ENCODE measurements at regions not wholly inside any gene's neighbourhood (a gene's known extent, or its start where the extent isn't known, plus 50 kb on each side); places are given as distances from the start of the nearest gene placed in this dataset.

- no peak overlapping the region for H3K4me2 ChIP-seq (ENCODE audit: insufficient read depth, low read length)
- in situ Hi-C loops (cut with MboI), result no loop called here
- no peaks in the 10 kb centered on the region for H3K36me3 ChIP-seq (ENCODE audit: control insufficient read depth, insufficient read depth, low read length)
- no peaks in the 10 kb centered on the region for H3K9me3 ChIP-seq (replicated peaks; ENCODE audit: control insufficient read depth, insufficient read depth, low read depth, low read length)
- intact Hi-C loops (cut with micrococcal nuclease), result no loop called here
- no peaks in the 10 kb centered on the region for H3K4me1 ChIP-seq (replicated peaks in 1 of 2; ENCODE audit: control insufficient read depth in 2 of 2, insufficient read depth in 2 of 2, low read length in 2 of 2)
- H3K9ac ChIP-seq (ENCODE audit: insufficient read depth in 1 of 2, low read depth in 2 of 2, low read length in 2 of 2), result no peak overlapping the region
- WGBS (ENCODE audit: insufficient coverage, low coverage, missing lambda C conversion rate), result 0% methylated on average over 2 of the region's 5 CpGs
- H3K9me1 ChIP-seq (ENCODE audit: control insufficient read depth, insufficient read depth, low read length), result no peaks in the 10 kb centered on the region
- no peak for TF ChIP-seq GTF2B (IDR thresholded peaks at IDR 0.05; ENCODE audit: extremely low read depth, insufficient read length)
- no peaks in the 10 kb centered on the region for H4K20me1 ChIP-seq (replicated peaks; ENCODE audit: control insufficient read depth, insufficient read depth, low read length)
- H3K4me3 ChIP-seq, result no peak overlapping the region
- DNase-seq (ENCODE audit: extremely low read depth in 1 of 4, low spot score in 3 of 4), result no peak
- POLR2A ChIA-PET, result no interaction called here
- H2AFZ ChIP-seq (ENCODE audit: low read depth, low read length), result no peak overlapping the region
- H3K27ac ChIP-seq (ENCODE audit: extremely low read depth, low read depth, low read length), result no peak overlapping the region
- CTCF ChIA-PET (ENCODE audit: low intra/inter-chr PET ratio), result no interaction called here
- no peak for ATAC-seq
- BruUV-seq (replicated peaks), result no TSS peak
- no peaks in the 10 kb centered on the region for H3K27me3 ChIP-seq (ENCODE audit: control insufficient read depth in 2 of 2, insufficient read depth in 2 of 2, low read length in 2 of 2)
- H3K79me2 ChIP-seq (ENCODE audit: control insufficient read depth, insufficient read depth, low read length), result no peaks in the 10 kb centered on the region
- FAIRE-seq, result no peak
Measured at GRCh38 chr1:96370757-96371156, 350.8 kb upstream of the PTBP2 start.

- Histone ChIP-seq H3K4me3 (no peak overlapping the region), H3K36me3 (ENCODE audit: control insufficient read depth, insufficient read depth, low read length) (no peaks in the 10 kb centered on the region), H3K9me3 (replicated peaks; ENCODE audit: control insufficient read depth, insufficient read depth, low read depth, low read length) (no peaks in the 10 kb centered on the region), H3K27ac (ENCODE audit: extremely low read depth, low read depth, low read length) (no peak overlapping the region), H3K9me1 (ENCODE audit: control insufficient read depth, insufficient read depth, low read length) (no peaks in the 10 kb centered on the region), H3K4me1 (replicated peaks in 1 of 2; ENCODE audit: control insufficient read depth in 2 of 2, insufficient read depth in 2 of 2, low read length in 2 of 2) (no peaks in the 10 kb centered on the region), H3K27me3 (ENCODE audit: control insufficient read depth in 2 of 2, insufficient read depth in 2 of 2, low read length in 2 of 2) (no peaks in the 10 kb centered on the region), H4K20me1 (replicated peaks; ENCODE audit: control insufficient read depth, insufficient read depth, low read length) (no peaks in the 10 kb centered on the region), H3K4me2 (ENCODE audit: insufficient read depth, low read length) (no peak overlapping the region), H3K9ac (ENCODE audit: insufficient read depth in 1 of 2, low read depth in 2 of 2, low read length in 2 of 2) (no peak overlapping the region), H3K79me2 (ENCODE audit: control insufficient read depth, insufficient read depth, low read length) (no peaks in the 10 kb centered on the region), H2AFZ (ENCODE audit: low read depth, low read length) (no peak overlapping the region)
- no TSS peak for BruUV-seq (replicated peaks)
- 0% methylated on average over 1 of the region's 1 CpG for WGBS (ENCODE audit: insufficient coverage, low coverage, missing lambda C conversion rate)
- intact Hi-C loops (cut with micrococcal nuclease) (no loop called here), in situ Hi-C loops (cut with MboI) (no loop called here)
- POLR2A ChIA-PET, result no interaction called here
- CTCF ChIA-PET (ENCODE audit: low intra/inter-chr PET ratio), result no interaction called here
- DNase-seq (ENCODE audit: extremely low read depth in 1 of 4, low spot score in 3 of 4) (no peak), FAIRE-seq (no peak), ATAC-seq (no peak)
- no peak for TF ChIP-seq PATZ1 (CRISPR knock-in tag; IDR thresholded peaks at IDR 0.05; ENCODE audit: borderline replicate concordance)
- no peak for TF ChIP-seq LARP7 (IDR thresholded peaks at IDR 0.05)
- no peak for TF ChIP-seq PRPF4 (IDR thresholded peaks at IDR 0.05; ENCODE audit: insufficient read depth, low read depth, low read length, poor library complexity, severe bottlenecking)
- no peak for TF ChIP-seq ZNF655 (CRISPR knock-in tag; IDR thresholded peaks at IDR 0.05)
- TF ChIP-seq CCNT2 (IDR thresholded peaks at IDR 0.05; ENCODE audit: borderline replicate concordance, extremely low read depth, insufficient read length, low read depth, low read length), result no peak
- TF ChIP-seq MTA1 (IDR thresholded peaks at IDR 0.05; ENCODE audit: borderline replicate concordance), result no peak
- no peak for TF ChIP-seq ZBTB49 (CRISPR knock-in tag; IDR thresholded peaks at IDR 0.05; ENCODE audit: borderline replicate concordance)
- TF ChIP-seq TAF7 (tag; IDR thresholded peaks at IDR 0.05), result no peak
- no peak for TF ChIP-seq GTF2E2 (tag; IDR thresholded peaks at IDR 0.05)
Measured at GRCh38 chr1:96372881-96373280, 348.7 kb upstream of the PTBP2 start.
